HEK293T (cell line): ENCODE measurements at regions not wholly inside any gene's neighbourhood (a gene's known extent, or its start where the extent isn't known, plus 50 kb on each side); places are given as distances from the start of the nearest gene placed in this dataset.

Source experiments
- CTCF ChIA-PET: fragments of 350-600 bp; formaldehyde crosslinking; extraction: SDS; loops from one replicate; lab custom pipeline; 2021; ENCODE audit warnings: antibody characterized with exemption, inconsistent platforms; lab: Yijun Ruan, JAX
- POLR2A ChIA-PET: fragments of 350-600 bp; formaldehyde crosslinking; extraction: SDS; loops from one replicate; lab custom pipeline; 2020; ENCODE audit warnings: antibody characterized with exemption, inconsistent platforms; lab: Yijun Ruan, JAX
- DNase-seq: peaks from one replicate; pipeline ENCODE4 v3.0.0; 2012; ENCODE audit warnings: mixed read lengths; ENCODE audit errors: extremely low spot score
- ARNT ChIP-seq: fragments of 450-650 bp; IDR thresholded peaks from 2 replicates; pipeline ENCODE4 v1.6.1; 2017; ENCODE audit warnings: mild to moderate bottlenecking
- BHLHE40 ChIP-seq: fragments of 450-650 bp; IDR thresholded peaks from 2 replicates; pipeline ENCODE4 v1.6.1; 2016; ENCODE audit warnings: mild to moderate bottlenecking, moderate library complexity, borderline replicate concordance
- CTBP1 ChIP-seq: fragments of 450-650 bp; IDR thresholded peaks from 2 replicates; pipeline ENCODE4 v1.6.1; 2016; ENCODE audit warnings: borderline replicate concordance
- ELF4 ChIP-seq: fragments of 450-650 bp; IDR thresholded peaks from 2 replicates; pipeline ENCODE4 v1.6.1; 2017; ENCODE audit warnings: antibody characterized with exemption
- FOXA1 ChIP-seq: fragments of 450-650 bp; IDR thresholded peaks from 2 replicates; pipeline ENCODE4 v1.6.1; 2016; ENCODE audit warnings: mild to moderate bottlenecking
- FOXK2 ChIP-seq: fragments of 450-650 bp; IDR thresholded peaks from 2 replicates; pipeline ENCODE4 v1.6.1; 2016; ENCODE audit warnings: mild to moderate bottlenecking
- FOXM1 ChIP-seq: fragments of 450-650 bp; IDR thresholded peaks from 2 replicates; pipeline ENCODE4 v1.6.1; 2017; ENCODE audit warnings: mild to moderate bottlenecking, borderline replicate concordance
- HDGF ChIP-seq: fragments of 450-650 bp; IDR thresholded peaks from 2 replicates; pipeline ENCODE4 v1.6.1; 2017; ENCODE audit warnings: antibody characterized with exemption, borderline replicate concordance
- L3MBTL2 ChIP-seq: fragments of 450-650 bp; conservative IDR thresholded peaks from 2 replicates; pipeline ENCODE4 v1.6.1; 2016; ENCODE audit warnings: mild to moderate bottlenecking
- LEF1 ChIP-seq: fragments of 450-650 bp; IDR thresholded peaks from 2 replicates; pipeline ENCODE4 v1.6.1; 2017; ENCODE audit warnings: mild to moderate bottlenecking, borderline replicate concordance
- NFRKB ChIP-seq: fragments of 450-650 bp; IDR thresholded peaks from 2 replicates; pipeline ENCODE4 v1.6.1; 2016; ENCODE audit warnings: mild to moderate bottlenecking, moderate library complexity
- PKNOX1 ChIP-seq: fragments of 450-650 bp; IDR thresholded peaks from 2 replicates; pipeline ENCODE4 v1.6.1; 2016
- SP1 ChIP-seq: fragments of 450-650 bp; IDR thresholded peaks from 2 replicates; pipeline ENCODE4 v1.6.1; 2017
- SUZ12 ChIP-seq: fragments of 450-650 bp; IDR thresholded peaks from 2 replicates; pipeline ENCODE4 v1.6.1; 2016; ENCODE audit warnings: mild to moderate bottlenecking
- TARDBP ChIP-seq: fragments of 450-650 bp; IDR thresholded peaks from 2 replicates; pipeline ENCODE4 v1.6.1; 2016
- ZNF384 ChIP-seq: fragments of 450-650 bp; IDR thresholded peaks from 2 replicates; pipeline ENCODE4 v1.6.1; 2016

- ChIA-PET POLR2A (no interaction called here), CTCF (no interaction called here)
- TF ChIP-seq FOXA1 = no peak
- no peak for TF ChIP-seq FOXK2
- no peak for TF ChIP-seq SP1
- no peak for TF ChIP-seq SUZ12
- no peak for TF ChIP-seq ELF4
- no peak for TF ChIP-seq FOXM1
- no peak for TF ChIP-seq ARNT
- TF ChIP-seq NFRKB = no peak
- DNase-seq = no peak
Measured at GRCh38 chr9:84151236-84151635, 170.6 kb downstream of the RMI1 start.

GRCh38 chr9:84151640-84152039 is 171.0 kb downstream of the RMI1 start:
- DNase-seq = no peak
- TF ChIP-seq PKNOX1 = no peak
- no peak for TF ChIP-seq ELF4
- no peak for TF ChIP-seq L3MBTL2
- no peak for TF ChIP-seq FOXA1
- POLR2A ChIA-PET = no interaction called here
- CTCF ChIA-PET = no interaction called here

- no peak for DNase-seq
- TF ChIP-seq L3MBTL2 (no peak), CTBP1 (no peak), FOXM1 (no peak), SP1 (no peak)
- POLR2A ChIA-PET = no interaction called here
- CTCF ChIA-PET = no interaction called here
Measured at GRCh38 chr9:84152204-84152603, 171.6 kb downstream of the RMI1 start.

GRCh38 chr9:84153885-84154284 is 173.3 kb downstream of the RMI1 start:
- TF ChIP-seq FOXA1 (no peak), SP1 (no peak), TARDBP (no peak), ARNT (no peak), PKNOX1 (no peak), FOXM1 (no peak), ELF4 (no peak), SUZ12 (no peak), HDGF (no peak), NFRKB (no peak)
- ChIA-PET CTCF (interaction anchor here (1.0 kb wide), 1 partner anchor 19 kb away, joined by 3 read pairs; no protein-coding TSS in a partner anchor), POLR2A (no interaction called here)
- DNase-seq = no peak

- TF ChIP-seq FOXA1 = no peak
- no peak for TF ChIP-seq FOXK2
- TF ChIP-seq BHLHE40 = no peak
- no peak for TF ChIP-seq SP1
- no peak for TF ChIP-seq ARNT
- no peak for TF ChIP-seq PKNOX1
- no peak for TF ChIP-seq L3MBTL2
- TF ChIP-seq ZNF384 = no peak
- no peak for TF ChIP-seq LEF1
- no peak for TF ChIP-seq FOXM1
- no peak for TF ChIP-seq SUZ12
- no peak for TF ChIP-seq CTBP1
- TF ChIP-seq TARDBP = no peak
- no peak for TF ChIP-seq ELF4
- TF ChIP-seq NFRKB = no peak
- TF ChIP-seq HDGF = no peak
- CTCF ChIA-PET = interaction anchor here (1.0 kb wide), 1 partner anchor 18 kb away, joined by 3 read pairs; no protein-coding TSS in a partner anchor
- no peak for DNase-seq
- POLR2A ChIA-PET = no interaction called here
Measured at GRCh38 chr9:84154320-84154719, 173.7 kb downstream of the RMI1 start.

- POLR2A ChIA-PET = no interaction called here
- no peak for TF ChIP-seq ELF4
- TF ChIP-seq FOXA1 = no peak
- no peak for TF ChIP-seq LEF1
- no peak for TF ChIP-seq SUZ12
- TF ChIP-seq PKNOX1 = no peak
- no peak for TF ChIP-seq HDGF
- TF ChIP-seq TARDBP = no peak
- TF ChIP-seq FOXK2 = no peak
- no peak for TF ChIP-seq ZNF384
- no peak for TF ChIP-seq NFRKB
- TF ChIP-seq FOXM1 = no peak
- TF ChIP-seq CTBP1 = no peak
- no peak for TF ChIP-seq L3MBTL2
- TF ChIP-seq BHLHE40 = no peak
- no peak for TF ChIP-seq SP1
- no peak for TF ChIP-seq ARNT
- DNase-seq = no peak
- CTCF ChIA-PET = no interaction called here
Measured at GRCh38 chr9:84163052-84163650, 177.4 kb downstream of the SLC28A3 start.
